Osteocyte (in vitro differentiated cells): ENCODE measurements at regions not wholly inside any gene's neighbourhood (a gene's known extent, or its start where the extent isn't known, plus 50 kb on each side); places are given as distances from the start of the nearest gene placed in this dataset.

ENCODE experiments used
- DNase-seq: peaks from one replicate; pipeline ENCODE4 v3.0.0; 2021; ENCODE audit warnings: mixed read lengths; ENCODE audit not compliant: unreplicated experiment; ENCODE audit errors: extremely low spot score
- H3K27ac Mint-ChIP-seq: one replicate; pipeline ENCODE4 v1.8.0; 2021; ENCODE audit warnings: mild to moderate bottlenecking, mixed read lengths; ENCODE audit not compliant: unreplicated experiment
- H3K27me3 Mint-ChIP-seq: one replicate; pipeline ENCODE4 v1.8.0; 2021; ENCODE audit warnings: mixed read lengths; ENCODE audit not compliant: unreplicated experiment
- H3K36me3 Mint-ChIP-seq: one replicate; pipeline ENCODE4 v1.8.0; 2021; ENCODE audit warnings: mixed read lengths; ENCODE audit not compliant: unreplicated experiment
- H3K4me1 Mint-ChIP-seq: one replicate; pipeline ENCODE4 v1.8.0; 2021; ENCODE audit warnings: mixed read lengths; ENCODE audit not compliant: unreplicated experiment
- H3K4me3 Mint-ChIP-seq: one replicate; pipeline ENCODE4 v1.8.0; 2021; ENCODE audit warnings: mild to moderate bottlenecking, moderate library complexity, mixed read lengths; ENCODE audit not compliant: unreplicated experiment
- H3K9me3 Mint-ChIP-seq: one replicate; pipeline ENCODE4 v1.8.0; 2021; ENCODE audit warnings: mixed read lengths; ENCODE audit not compliant: unreplicated experiment
- TF ChIP-seq, protein P1 (sequence below): fragments of 200-600 bp; sonication (generic); IDR thresholded peaks from 2 replicates; pipeline ENCODE4 v1.5.0; 2021; ENCODE audit warnings: antibody characterized with exemption, mild to moderate bottlenecking, moderate library complexity

DNA sequence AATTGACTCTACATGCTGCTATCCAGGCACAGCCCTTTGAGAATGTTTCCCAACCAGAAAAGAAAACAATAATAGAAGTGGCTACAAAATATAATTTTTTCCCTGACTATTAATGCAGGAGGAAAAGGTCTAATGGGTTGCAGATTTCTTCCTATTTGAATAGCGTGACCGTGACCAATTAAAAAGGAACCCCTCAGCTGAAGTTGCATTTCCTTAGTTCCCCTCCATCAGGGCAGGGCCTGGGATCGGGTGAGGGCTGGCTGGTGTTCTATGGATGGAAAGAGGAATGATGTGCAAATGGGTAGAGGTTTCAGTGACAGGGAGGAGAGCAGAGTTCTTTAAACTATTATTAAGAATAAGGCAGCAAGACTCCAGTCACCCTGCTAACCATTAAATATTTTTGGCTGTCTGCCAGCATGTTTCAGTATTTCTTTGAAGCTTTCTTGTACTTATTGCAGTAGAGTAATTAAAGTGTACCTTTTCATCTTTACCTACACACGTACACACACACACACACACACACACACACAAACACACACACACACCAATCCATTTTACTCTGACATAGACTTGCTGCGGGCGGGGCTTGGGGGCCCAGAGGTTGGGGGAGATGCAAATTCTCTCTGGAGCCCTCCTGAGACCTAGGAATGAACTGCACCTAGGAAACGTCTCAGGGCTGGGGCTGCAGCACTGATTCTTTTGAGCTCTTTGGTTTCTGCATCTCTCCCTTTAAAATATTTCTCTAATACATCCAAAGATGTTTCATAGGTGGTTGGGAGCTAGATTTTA, 154.8 kb upstream of the SLC35B3 start:
- H3K4me1 Mint-ChIP-seq: peaks cover 2% of the 10 kb centered on the region
- H3K9me3 Mint-ChIP-seq: peaks cover 20% of the 10 kb centered on the region
- no peak overlapping the region for H3K4me3 Mint-ChIP-seq
- no peaks in the 10 kb centered on the region for H3K27me3 Mint-ChIP-seq
- no peaks in the 10 kb centered on the region for H3K36me3 Mint-ChIP-seq
- no peak overlapping the region for H3K27ac Mint-ChIP-seq
- TF ChIP-seq, protein P1, sequence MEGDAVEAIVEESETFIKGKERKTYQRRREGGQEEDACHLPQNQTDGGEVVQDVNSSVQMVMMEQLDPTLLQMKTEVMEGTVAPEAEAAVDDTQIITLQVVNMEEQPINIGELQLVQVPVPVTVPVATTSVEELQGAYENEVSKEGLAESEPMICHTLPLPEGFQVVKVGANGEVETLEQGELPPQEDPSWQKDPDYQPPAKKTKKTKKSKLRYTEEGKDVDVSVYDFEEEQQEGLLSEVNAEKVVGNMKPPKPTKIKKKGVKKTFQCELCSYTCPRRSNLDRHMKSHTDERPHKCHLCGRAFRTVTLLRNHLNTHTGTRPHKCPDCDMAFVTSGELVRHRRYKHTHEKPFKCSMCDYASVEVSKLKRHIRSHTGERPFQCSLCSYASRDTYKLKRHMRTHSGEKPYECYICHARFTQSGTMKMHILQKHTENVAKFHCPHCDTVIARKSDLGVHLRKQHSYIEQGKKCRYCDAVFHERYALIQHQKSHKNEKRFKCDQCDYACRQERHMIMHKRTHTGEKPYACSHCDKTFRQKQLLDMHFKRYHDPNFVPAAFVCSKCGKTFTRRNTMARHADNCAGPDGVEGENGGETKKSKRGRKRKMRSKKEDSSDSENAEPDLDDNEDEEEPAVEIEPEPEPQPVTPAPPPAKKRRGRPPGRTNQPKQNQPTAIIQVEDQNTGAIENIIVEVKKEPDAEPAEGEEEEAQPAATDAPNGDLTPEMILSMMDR: no peak
- DNase-seq: no peak

DNA sequence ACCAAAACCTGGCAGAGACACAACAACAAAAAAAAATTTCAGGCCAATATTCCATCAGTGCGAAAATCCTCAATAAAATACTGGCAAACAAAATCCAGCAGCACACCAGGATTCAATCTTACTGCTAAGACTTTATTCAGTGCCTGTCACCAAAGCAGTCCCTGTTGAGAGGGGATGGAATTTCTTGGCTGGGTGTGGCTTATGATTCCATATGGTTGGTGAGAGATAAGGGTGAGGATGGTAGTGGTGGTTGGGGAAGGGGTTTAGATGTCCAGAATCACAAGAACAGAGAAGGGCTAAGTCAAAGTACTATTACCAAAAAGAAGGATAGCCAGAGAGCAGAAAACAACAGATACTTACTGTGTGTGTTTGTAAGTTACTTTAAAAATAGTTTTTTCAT, 152.8 kb upstream of the SLC35B3 start:
- Mint-ChIP-seq H3K4me1 (peaks cover 2% of the 10 kb centered on the region), H3K36me3 (no peaks in the 10 kb centered on the region), H3K9me3 (peaks cover 20% of the 10 kb centered on the region), H3K4me3 (no peak overlapping the region), H3K27ac (no peak overlapping the region), H3K27me3 (no peaks in the 10 kb centered on the region)
- no peak for DNase-seq
- TF ChIP-seq, protein P1: no peak

DNA sequence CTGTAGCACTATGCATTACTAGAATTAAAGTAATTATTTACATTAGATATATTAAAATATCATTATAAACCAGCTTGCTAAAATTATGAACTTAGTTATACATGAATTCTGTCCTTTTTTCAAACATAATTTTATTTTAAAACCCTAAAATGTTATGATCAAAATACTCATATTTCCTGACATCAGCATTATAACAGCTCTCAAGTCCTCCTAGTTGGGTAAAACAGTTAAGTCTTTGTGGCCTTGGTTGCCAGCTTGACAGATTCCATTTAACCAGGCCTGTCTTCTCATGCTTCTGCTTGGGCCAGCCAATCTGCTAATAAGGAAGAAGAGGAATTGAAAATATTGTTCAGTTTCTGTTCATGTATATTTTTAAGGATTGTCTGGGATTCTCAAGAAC, 147.9 kb upstream of the SLC35B3 start:
- H3K36me3 Mint-ChIP-seq: no peaks in the 10 kb centered on the region
- DNase-seq: no peak
- H3K4me3 Mint-ChIP-seq: no peak overlapping the region
- peaks cover 3% of the 10 kb centered on the region for H3K4me1 Mint-ChIP-seq
- H3K27me3 Mint-ChIP-seq: no peaks in the 10 kb centered on the region
- no peak overlapping the region for H3K27ac Mint-ChIP-seq
- TF ChIP-seq, protein P1: no peak
- H3K9me3 Mint-ChIP-seq: peaks cover 5% of the 10 kb centered on the region

DNA sequence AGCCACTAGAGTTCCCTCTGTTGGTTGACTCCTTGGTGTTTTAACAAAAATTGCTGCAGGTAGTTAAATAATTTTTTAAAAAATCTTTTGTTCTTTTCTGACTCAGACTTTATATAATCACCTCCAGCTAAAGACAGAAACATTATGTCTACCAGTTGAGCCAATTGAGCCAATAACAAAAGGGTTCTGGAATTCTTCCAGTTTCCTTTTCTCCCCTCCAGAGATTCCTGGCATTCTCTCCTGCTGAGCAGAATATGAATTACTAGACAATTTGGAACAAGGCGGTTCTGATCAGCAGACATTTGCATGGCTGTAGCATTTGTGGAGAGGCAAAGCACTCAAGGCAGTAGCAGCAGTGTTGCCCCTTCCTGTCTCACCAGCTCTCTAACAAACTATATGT, 144.0 kb upstream of the SLC35B3 start:
- no peak overlapping the region for H3K27ac Mint-ChIP-seq
- H3K4me1 Mint-ChIP-seq: peaks cover 3% of the 10 kb centered on the region
- no peak overlapping the region for H3K4me3 Mint-ChIP-seq
- H3K27me3 Mint-ChIP-seq: no peaks in the 10 kb centered on the region
- TF ChIP-seq, protein P1: no peak
- peaks cover 5% of the 10 kb centered on the region for H3K9me3 Mint-ChIP-seq
- DNase-seq: no peak
- no peaks in the 10 kb centered on the region for H3K36me3 Mint-ChIP-seq

DNA sequence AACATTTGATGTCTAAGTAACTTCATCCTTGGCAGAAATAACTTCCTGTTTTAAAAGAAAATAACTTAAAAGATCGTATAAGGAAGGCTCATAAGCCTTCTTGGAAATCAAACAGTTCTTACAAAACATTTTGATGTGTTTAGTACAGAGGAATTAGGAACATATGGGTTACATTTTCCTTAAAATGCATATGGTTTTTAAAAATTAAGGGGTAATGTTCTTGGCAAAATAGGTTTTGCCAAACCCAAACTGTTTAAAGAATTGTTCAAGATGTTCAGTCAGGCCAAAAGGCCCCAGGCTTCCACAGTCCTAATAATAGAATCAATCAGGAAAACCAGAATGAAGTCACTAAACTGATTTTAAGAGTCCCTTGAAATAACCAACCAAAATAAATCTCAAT, 142.7 kb upstream of the SLC35B3 start:
- H3K27me3 Mint-ChIP-seq: no peaks in the 10 kb centered on the region
- no peak overlapping the region for H3K27ac Mint-ChIP-seq
- no peak for DNase-seq

More for the DNA sequence above, 142.7 kb upstream of the SLC35B3 start:
- peaks cover 5% of the 10 kb centered on the region for H3K9me3 Mint-ChIP-seq
- H3K4me3 Mint-ChIP-seq: no peak overlapping the region
- H3K4me1 Mint-ChIP-seq: peaks cover 3% of the 10 kb centered on the region
- H3K36me3 Mint-ChIP-seq: no peaks in the 10 kb centered on the region
- TF ChIP-seq, protein P1: no peak
